ENCODE measurements at regions not wholly inside any gene's neighbourhood (a gene's known extent, or its start where the extent isn't known, plus 50 kb on each side); places are given as distances from the start of the nearest gene placed in this dataset.

GRCh38 chr3:182621435-182622240 is 171.7 kb upstream of the ATP11B start:
- no peaks in the 10 kb centered on the region for H3K36me3 Mint-ChIP-seq (ENCODE audit: insufficient read depth)
- no peaks in the 10 kb centered on the region for H3K9me3 Mint-ChIP-seq
- DNase-seq: no peak
- H3K4me1 Mint-ChIP-seq (ENCODE audit: low read depth in 2 of 2): no peaks in the 10 kb centered on the region
- no peak overlapping the region for H3K27ac Mint-ChIP-seq
- ATAC-seq (replicated peaks): no peak
- H3K4me3 Mint-ChIP-seq: no peak overlapping the region
- peaks cover 7 to 18% of the 10 kb centered on the region in 2 donors for H3K27me3 Mint-ChIP-seq

- Mint-ChIP-seq H3K4me3 (no peak overlapping the region), H3K4me1 (ENCODE audit: low read depth in 2 of 2) (no peaks in the 10 kb centered on the region), H3K9me3 (no peaks in the 10 kb centered on the region), H3K36me3 (ENCODE audit: insufficient read depth) (no peaks in the 10 kb centered on the region), H3K27me3 (peaks cover 7 to 18% of the 10 kb centered on the region in 2 donors), H3K27ac (no peak overlapping the region)
- ATAC-seq (replicated peaks): no peak
- no peak for DNase-seq
These were observed 171.1 kb upstream of the ATP11B start for GRCh38 chr3:182622241-182622545.

- Mint-ChIP-seq H3K4me3 (no peak overlapping the region), H3K9me3 (no peaks in the 10 kb centered on the region), H3K36me3 (ENCODE audit: insufficient read depth) (peaks cover 3% of the 10 kb centered on the region), H3K27me3 (peaks cover 9 to 23% of the 10 kb centered on the region in 2 donors), H3K4me1 (ENCODE audit: low read depth in 2 of 2) (no peaks in the 10 kb centered on the region), H3K27ac (no peak overlapping the region)
- ATAC-seq (replicated peaks) (no peak), DNase-seq (no peak)
These were observed 166.5 kb upstream of the ATP11B start for GRCh38 chr3:182626484-182627467.

GRCh38 chr3:182628531-182628930 is 164.8 kb upstream of the ATP11B start:
- ATAC-seq (replicated peaks) (no peak), DNase-seq (no peak)
- no peak overlapping the region for H3K27ac Mint-ChIP-seq
- H3K27me3 Mint-ChIP-seq: peaks cover 9 to 23% of the 10 kb centered on the region in 2 donors
- no peaks in the 10 kb centered on the region for H3K4me1 Mint-ChIP-seq (ENCODE audit: low read depth in 2 of 2)
- H3K36me3 Mint-ChIP-seq (ENCODE audit: insufficient read depth): peaks cover 3% of the 10 kb centered on the region
- H3K4me3 Mint-ChIP-seq: no peak overlapping the region
- no peaks in the 10 kb centered on the region for H3K9me3 Mint-ChIP-seq

- Mint-ChIP-seq H3K9me3 (no peaks in the 10 kb centered on the region), H3K4me1 (ENCODE audit: low read depth in 2 of 2) (no peaks in the 10 kb centered on the region), H3K27ac (no peak overlapping the region), H3K4me3 (no peak overlapping the region), H3K27me3 (peaks cover 9 to 23% of the 10 kb centered on the region in 2 donors), H3K36me3 (ENCODE audit: insufficient read depth) (peaks cover 3% of the 10 kb centered on the region)
- no peak for ATAC-seq (replicated peaks)
- no peak for DNase-seq
These were observed 163.8 kb upstream of the ATP11B start for GRCh38 chr3:182629521-182629920.

- H3K4me3 Mint-ChIP-seq: no peak overlapping the region
These were observed 161.9 kb upstream of the ATP11B start for GRCh38 chr3:182631183-182632076.

GRCh38 chr3:182632077-182632393 is 161.3 kb upstream of the ATP11B start:
- no peak overlapping the region for H3K4me3 Mint-ChIP-seq
- ATAC-seq (replicated peaks) (no peak), DNase-seq (no peak)
- no peak overlapping the region for H3K27ac Mint-ChIP-seq
- H3K4me1 Mint-ChIP-seq (ENCODE audit: low read depth in 2 of 2): no peaks in the 10 kb centered on the region
- H3K9me3 Mint-ChIP-seq: no peaks in the 10 kb centered on the region
- H3K36me3 Mint-ChIP-seq (ENCODE audit: insufficient read depth): peaks cover 3% of the 10 kb centered on the region
- peaks cover 16 to 39% of the 10 kb centered on the region in 2 donors for H3K27me3 Mint-ChIP-seq

More at GRCh38 chr3:182631183-182632076, 161.9 kb upstream of the ATP11B start:
- Mint-ChIP-seq H3K9me3 (no peaks in the 10 kb centered on the region), H3K27me3 (peaks cover 14 to 36% of the 10 kb centered on the region in 2 donors), H3K4me1 (ENCODE audit: low read depth in 2 of 2) (no peaks in the 10 kb centered on the region), H3K36me3 (ENCODE audit: insufficient read depth) (peaks cover 3% of the 10 kb centered on the region), H3K27ac (no peak overlapping the region)
- DNase-seq: no peak
- ATAC-seq (replicated peaks): no peak

GRCh38 chr3:182633186-182633585 is 160.1 kb upstream of the ATP11B start:
- Mint-ChIP-seq H3K27me3 (peaks cover 15 to 36% of the 10 kb centered on the region in 2 donors), H3K27ac (no peak overlapping the region), H3K9me3 (no peaks in the 10 kb centered on the region), H3K36me3 (ENCODE audit: insufficient read depth) (peaks cover 3% of the 10 kb centered on the region), H3K4me3 (no peak overlapping the region), H3K4me1 (ENCODE audit: low read depth in 2 of 2) (no peaks in the 10 kb centered on the region)
- no peak for ATAC-seq (replicated peaks)
- DNase-seq: no peak

- DNase-seq (no peak), ATAC-seq (replicated peaks) (no peak)
- H3K27me3 Mint-ChIP-seq: peaks cover 12 to 27% of the 10 kb centered on the region in 2 donors
- H3K27ac Mint-ChIP-seq: no peak overlapping the region
- no peaks in the 10 kb centered on the region for H3K9me3 Mint-ChIP-seq
- H3K4me1 Mint-ChIP-seq (ENCODE audit: low read depth in 2 of 2): no peaks in the 10 kb centered on the region
- no peak overlapping the region for H3K4me3 Mint-ChIP-seq
- no peaks in the 10 kb centered on the region for H3K36me3 Mint-ChIP-seq (ENCODE audit: insufficient read depth)
These were observed 156.7 kb upstream of the ATP11B start for GRCh38 chr3:182636646-182637045.

- no peak for ATAC-seq (replicated peaks)
- DNase-seq: no peak
- Mint-ChIP-seq H3K4me3 (no peak overlapping the region), H3K27ac (no peak overlapping the region), H3K9me3 (no peaks in the 10 kb centered on the region), H3K4me1 (ENCODE audit: low read depth in 2 of 2) (no peaks in the 10 kb centered on the region), H3K27me3 (peaks cover 12 to 27% of the 10 kb centered on the region in 2 donors), H3K36me3 (ENCODE audit: insufficient read depth) (no peaks in the 10 kb centered on the region)
These were observed 155.8 kb upstream of the ATP11B start for GRCh38 chr3:182637350-182638110.

- ATAC-seq (replicated peaks) (no peak), DNase-seq (no peak)
- Mint-ChIP-seq H3K27ac (no peak overlapping the region), H3K4me1 (ENCODE audit: low read depth in 2 of 2) (no peaks in the 10 kb centered on the region), H3K9me3 (no peaks in the 10 kb centered on the region), H3K36me3 (ENCODE audit: insufficient read depth) (no peaks in the 10 kb centered on the region), H3K4me3 (no peak overlapping the region), H3K27me3 (peaks cover 32 to 35% of the 10 kb centered on the region in 2 donors)
These were observed 149.3 kb upstream of the ATP11B start for GRCh38 chr3:182644013-182644412.

- H3K27me3 Mint-ChIP-seq: peaks cover 32 to 34% of the 10 kb centered on the region in 2 donors
- no peak for ATAC-seq (replicated peaks)
- no peak overlapping the region for H3K4me3 Mint-ChIP-seq
- no peaks in the 10 kb centered on the region for H3K9me3 Mint-ChIP-seq
- no peak for DNase-seq
- no peaks in the 10 kb centered on the region for H3K4me1 Mint-ChIP-seq (ENCODE audit: low read depth in 2 of 2)
- no peak overlapping the region for H3K27ac Mint-ChIP-seq
- H3K36me3 Mint-ChIP-seq (ENCODE audit: insufficient read depth): no peaks in the 10 kb centered on the region
These were observed 148.4 kb upstream of the ATP11B start for GRCh38 chr3:182644790-182645433.

Data from effector memory CD8-positive, alpha-beta T cell (primary cell).